PC-9 (cell line): ENCODE measurements at regions not wholly inside any gene's neighbourhood (a gene's known extent, or its start where the extent isn't known, plus 50 kb on each side); places are given as distances from the start of the nearest gene placed in this dataset.

Source experiments
- BruUV-seq: library from RNA; stranded (reverse); fragments of 400-500 nt; replicated peaks from 2 replicates; lab custom pipeline; 2021; lab: Mats Ljungman, UMichigan
- CTCF ChIA-PET: fragments of 300-600 bp; sonication (Branson Sonifier 250); formaldehyde crosslinking; loops from one replicate; lab custom pipeline; 2022; ENCODE audit warnings: antibody characterized with exemption; lab: Charles Lee
- POLR2A ChIA-PET: fragments of 300-600 bp; sonication (Branson Sonifier 250); formaldehyde crosslinking; loops from one replicate; lab custom pipeline; 2022; ENCODE audit warnings: antibody characterized with exemption; ENCODE audit not compliant: unreplicated experiment; lab: Charles Lee
- DNase-seq, 2 experiments: peaks; one replicate each; pipeline versions ENCODE4 v3.0.0 to v3.0.0-alpha.2; 2015 to 2022; ENCODE audit warnings: mixed read lengths in 1 of 2
- H2AFZ ChIP-seq: fragments of 200-600 bp; sonication (generic); 2 replicates; pipeline ENCODE4 v1.8.1; 2017; ENCODE audit warnings: antibody characterized with exemption
- H3F3A ChIP-seq: fragments of 200-600 bp; sonication (generic); 2 replicates; pipeline ENCODE4 v1.8.1; 2017; ENCODE audit warnings: antibody characterized with exemption, mild to moderate bottlenecking, low read depth; ENCODE audit not compliant: insufficient read depth
- H3K27ac ChIP-seq: fragments of 200-600 bp; sonication (generic); 2 replicates; pipeline ENCODE4 v1.6.1; 2016; ENCODE audit warnings: mixed run types
- H3K27me3 ChIP-seq: fragments of 200-600 bp; sonication (generic); 2 replicates; pipeline ENCODE4 v1.6.1; 2016; ENCODE audit warnings: low read depth, mixed run types; ENCODE audit not compliant: insufficient read depth
- H3K36me3 ChIP-seq: fragments of 200-600 bp; sonication (generic); 2 replicates; pipeline ENCODE4 v1.6.1; 2016; ENCODE audit warnings: low read depth, mixed run types
- H3K4me1 ChIP-seq: fragments of 200-600 bp; sonication (generic); replicated peaks from 2 replicates; pipeline ENCODE4 v1.6.1; 2016; ENCODE audit warnings: mixed run types; ENCODE audit not compliant: insufficient read depth
- H3K4me2 ChIP-seq: fragments of 200-600 bp; sonication (generic); 2 replicates; pipeline ENCODE4 v1.6.1; 2017; ENCODE audit warnings: mixed run types
- H3K4me3 ChIP-seq: fragments of 200-600 bp; sonication (generic); 2 replicates; pipeline ENCODE4 v1.6.1; 2016; ENCODE audit warnings: mixed run types
- H3K79me2 ChIP-seq: fragments of 200-600 bp; sonication (generic); 2 replicates; pipeline ENCODE4 v1.6.1; 2017; ENCODE audit warnings: low read depth, mixed run types
- H3K9me2 ChIP-seq: fragments of 200-600 bp; sonication (generic); 2 replicates; pipeline ENCODE4 v1.8.1; 2017; ENCODE audit warnings: mild to moderate bottlenecking; ENCODE audit not compliant: insufficient read depth
- H3K9me3 ChIP-seq: fragments of 200-600 bp; sonication (generic); 2 replicates; pipeline ENCODE4 v1.8.1; 2016; ENCODE audit warnings: low read depth; ENCODE audit not compliant: insufficient read depth
- H4K20me1 ChIP-seq: fragments of 200-600 bp; sonication (generic); 2 replicates; pipeline ENCODE4 v1.8.1; 2017; ENCODE audit not compliant: insufficient read depth
- CTCF ChIP-seq: fragments of 200-600 bp; sonication (generic); conservative IDR thresholded peaks from 2 replicates; pipeline ENCODE4 v1.6.1; 2017; ENCODE audit warnings: mixed run types, antibody characterized with exemption, mild to moderate bottlenecking, moderate library complexity
- EZH2 ChIP-seq: fragments of 200-600 bp; sonication (generic); IDR thresholded peaks from 2 replicates; pipeline ENCODE4 v1.8.0; 2017; ENCODE audit warnings: antibody characterized with exemption, low read depth
- intact Hi-C: fragments of 100-400 bp; cut with micrococcal nuclease; formaldehyde crosslinking; loops from one replicate; pipeline ENCODE4 v1.10.0; 2022; ENCODE audit not compliant: unreplicated experiment

- BruUV-seq = no TSS peak
- H3K79me2 ChIP-seq = no peaks in the 10 kb centered on the region
Observed at GRCh38 chr7:83806538-83806937, 157.6 kb upstream of the SEMA3E start.

GRCh38 chr7:83799333-83799732, 150.4 kb upstream of the SEMA3E start:
- H3K4me3 ChIP-seq = no peak overlapping the region
- ChIA-PET POLR2A (no interaction called here), CTCF (no interaction called here)
- no peaks in the 10 kb centered on the region for H3F3A ChIP-seq
- no peak for TF ChIP-seq CTCF
- no peak for TF ChIP-seq EZH2
- H3K9me3 ChIP-seq = no peaks in the 10 kb centered on the region
- H3K27ac ChIP-seq = no peak overlapping the region
- no peaks in the 10 kb centered on the region for H3K27me3 ChIP-seq
- no peaks in the 10 kb centered on the region for H4K20me1 ChIP-seq
- no peaks in the 10 kb centered on the region for H3K79me2 ChIP-seq
- H3K4me1 ChIP-seq = no peaks in the 10 kb centered on the region
- DNase-seq = no peak
- no peaks in the 10 kb centered on the region for H3K9me2 ChIP-seq
- no peaks in the 10 kb centered on the region for H3K36me3 ChIP-seq
- no TSS peak for BruUV-seq
- H3K4me2 ChIP-seq = no peak overlapping the region
- H2AFZ ChIP-seq = no peak overlapping the region
- intact Hi-C loops = no loop called here

More at GRCh38 chr7:83806538-83806937, 157.6 kb upstream of the SEMA3E start:
- intact Hi-C loops = no loop called here
- H3K27me3 ChIP-seq = no peaks in the 10 kb centered on the region
- no peaks in the 10 kb centered on the region for H3K36me3 ChIP-seq
- no peaks in the 10 kb centered on the region for H3K9me2 ChIP-seq
- no peak for DNase-seq
- no peaks in the 10 kb centered on the region for H3K9me3 ChIP-seq
- no peaks in the 10 kb centered on the region for H3F3A ChIP-seq
- CTCF ChIA-PET = no interaction called here
- H3K4me3 ChIP-seq = no peak overlapping the region
- POLR2A ChIA-PET = interaction anchor here (0.7 kb wide), 1 partner anchor 143 kb away, joined by 4 read pairs; no protein-coding TSS in a partner anchor
- no peaks in the 10 kb centered on the region for H4K20me1 ChIP-seq
- H3K27ac ChIP-seq = no peak overlapping the region
- no peak overlapping the region for H3K4me2 ChIP-seq
- H3K4me1 ChIP-seq = no peaks in the 10 kb centered on the region
- no peak for TF ChIP-seq CTCF
- H2AFZ ChIP-seq = no peak overlapping the region

- Histone ChIP-seq H2AFZ (no peak overlapping the region), H3F3A (no peaks in the 10 kb centered on the region), H3K9me2 (no peaks in the 10 kb centered on the region), H3K27ac (no peak overlapping the region), H3K4me1 (no peaks in the 10 kb centered on the region), H3K9me3 (no peaks in the 10 kb centered on the region), H3K4me2 (no peak overlapping the region), H3K4me3 (no peak overlapping the region), H3K27me3 (no peaks in the 10 kb centered on the region), H4K20me1 (no peaks in the 10 kb centered on the region), H3K79me2 (no peaks in the 10 kb centered on the region), H3K36me3 (no peaks in the 10 kb centered on the region)
- POLR2A ChIA-PET = no interaction called here
- DNase-seq = no peak
- BruUV-seq = no TSS peak
- intact Hi-C loops = no loop called here
- CTCF ChIA-PET = no interaction called here
- TF ChIP-seq EZH2 (no peak), CTCF (no peak)
Observed at GRCh38 chr7:83798489-83798888, 149.6 kb upstream of the SEMA3E start.
